ENCODE measurements at regions not wholly inside any gene's neighbourhood (a gene's known extent, or its start where the extent isn't known, plus 50 kb on each side); places are given as distances from the start of the nearest gene placed in this dataset.
"Not testable (repeated sequence)": the region's sequence is repeated elsewhere in the genome, so short reads cannot be mapped to it uniquely, and the experiment has no call there.

DNA sequence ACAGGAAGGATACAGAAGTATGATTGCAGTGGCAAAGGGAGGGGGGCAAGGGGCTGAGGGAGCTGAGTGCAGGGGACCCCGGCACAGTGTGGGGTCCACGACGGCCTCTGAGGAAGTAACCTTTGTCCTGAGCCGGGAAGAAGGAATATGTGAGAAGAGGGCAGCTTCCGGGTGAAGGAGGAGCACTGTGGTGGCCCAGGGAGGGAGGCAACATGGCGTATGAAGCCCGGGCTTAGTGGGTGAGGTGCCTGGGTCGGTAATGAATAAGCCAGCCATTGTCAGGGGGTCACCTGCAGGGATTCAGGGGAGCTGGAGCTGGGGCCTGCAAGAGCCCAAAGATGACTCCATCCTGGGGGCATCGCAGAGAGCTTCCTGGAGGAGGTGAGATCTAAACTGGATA is 200.4 kb downstream of the FOXD2 start:
- DNase-seq = no peak

DNA sequence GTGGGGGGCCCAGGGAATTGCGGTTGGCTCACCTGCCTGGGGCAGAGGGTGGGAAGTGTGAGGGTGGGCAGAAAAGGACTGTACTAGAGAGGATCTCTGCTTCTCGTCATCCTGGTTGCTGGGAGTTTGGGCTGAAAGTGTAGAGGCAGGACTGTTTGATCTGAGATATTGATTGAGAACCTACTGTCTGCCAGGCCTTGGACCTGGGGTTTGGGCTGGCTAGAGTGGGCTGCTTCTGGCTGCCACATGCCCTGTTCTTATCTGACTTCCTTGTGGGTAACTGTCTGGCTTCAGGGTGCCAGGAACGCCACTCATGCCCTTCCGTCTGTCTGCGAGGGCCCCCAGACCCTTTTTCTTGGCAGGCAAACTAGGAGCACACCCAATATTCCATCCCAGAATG is 200.9 kb downstream of the FOXD2 start:
- no peak for DNase-seq

DNA sequence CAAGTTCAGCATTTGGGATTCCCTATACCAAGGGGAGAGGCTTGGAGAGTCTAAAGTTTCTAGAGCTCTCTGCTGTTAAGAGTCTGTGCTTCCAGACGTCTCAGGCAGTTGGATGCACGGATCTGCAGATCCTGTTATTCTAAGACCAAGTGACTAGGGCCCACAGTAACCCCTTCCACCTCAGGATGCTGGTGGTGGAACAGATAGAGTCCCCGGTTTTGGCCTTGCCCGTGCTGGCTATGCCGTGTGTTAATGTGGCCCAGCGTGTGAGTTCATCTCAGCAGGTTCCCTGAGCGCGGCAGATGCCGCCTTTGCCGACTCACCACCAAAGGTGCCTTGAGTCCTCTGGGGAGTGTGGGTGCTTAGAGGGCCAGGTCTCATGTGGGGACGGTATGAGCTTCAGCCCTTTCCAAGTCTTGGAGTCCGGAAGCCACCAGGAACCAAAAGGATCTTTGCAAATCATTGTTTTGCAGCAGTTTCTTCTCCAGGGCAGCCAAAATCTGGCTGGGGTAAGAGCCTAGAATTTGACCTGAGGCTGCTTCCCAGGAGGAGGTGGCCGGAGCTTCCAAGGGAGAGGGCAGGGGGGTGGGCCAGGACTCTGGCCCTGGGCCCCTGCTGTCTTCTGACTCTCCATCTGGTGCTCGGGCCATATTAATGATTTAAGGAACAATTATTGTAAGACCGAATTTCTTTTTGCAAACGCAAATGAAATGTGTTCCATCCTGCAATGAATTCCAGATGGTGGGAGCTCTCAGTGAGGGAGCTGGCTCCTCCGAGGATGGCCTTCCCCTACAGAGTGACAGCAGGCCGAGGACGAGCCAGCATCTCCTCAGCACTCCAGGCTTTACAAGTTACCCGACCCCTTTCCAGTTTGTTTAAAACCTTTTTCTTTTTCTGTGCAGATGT is 205.7 kb downstream of the FOXD2 start:
- DNase-seq = no peak

DNA sequence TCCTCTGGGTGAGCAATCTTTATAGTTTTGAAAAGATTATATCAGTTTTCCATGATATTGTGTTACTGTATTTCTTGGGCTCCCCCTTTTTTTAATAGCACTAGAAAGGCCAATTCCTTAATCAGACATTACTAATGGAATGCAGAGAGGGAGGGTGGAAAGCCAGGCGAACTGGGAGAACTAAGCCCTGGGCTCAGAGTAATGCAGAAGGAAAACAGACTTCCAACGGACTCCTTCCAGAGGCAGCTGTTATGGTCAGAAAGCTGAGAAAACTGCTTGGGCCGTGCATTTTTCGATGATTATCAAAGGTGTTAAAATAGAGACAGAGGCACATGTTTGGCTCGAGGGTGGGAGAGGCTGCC is 206.3 kb downstream of the FOXD2 start:
- DNase-seq = no peak

DNA sequence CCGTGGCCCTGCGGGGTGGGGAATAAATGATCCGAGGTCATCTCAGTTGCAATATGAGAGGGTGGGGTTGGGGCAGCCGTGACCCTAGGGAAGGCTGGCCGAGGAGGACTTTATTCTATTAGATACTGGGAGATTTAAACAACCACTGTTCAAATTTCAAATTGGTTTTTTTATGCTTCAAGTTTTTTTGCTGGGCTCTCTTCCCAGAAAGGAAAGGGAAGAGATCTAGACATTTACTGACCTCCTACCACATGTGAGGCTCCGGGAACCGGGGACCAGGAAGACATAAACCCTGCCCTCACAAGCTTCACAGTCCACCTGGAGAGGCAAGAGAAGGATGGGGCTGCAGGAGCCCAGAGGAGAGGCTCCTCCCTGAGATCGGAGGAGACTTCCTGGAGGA is 207.3 kb downstream of the FOXD2 start:
- DNase-seq = no peak

DNA sequence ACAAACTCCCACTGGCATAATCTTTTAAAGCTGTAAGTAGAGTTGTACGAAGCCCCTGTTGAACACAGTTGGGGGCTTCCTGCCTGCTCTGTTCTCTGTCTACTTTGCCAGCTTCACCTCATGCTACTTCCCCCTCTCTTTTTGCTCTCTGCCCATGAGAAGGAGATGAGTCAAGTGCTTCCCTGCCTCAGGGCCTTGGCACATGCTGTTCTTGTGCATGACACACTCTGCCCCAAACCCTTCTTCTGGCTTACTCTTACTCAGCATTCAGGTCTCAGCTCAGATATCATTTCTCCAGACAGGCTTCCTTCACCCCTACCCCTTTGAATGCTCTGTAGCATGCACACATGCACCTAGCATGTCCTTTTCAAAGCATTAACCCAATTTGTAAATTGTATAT is 208.8 kb downstream of the FOXD2 start:
- DNase-seq = no peak

DNA sequence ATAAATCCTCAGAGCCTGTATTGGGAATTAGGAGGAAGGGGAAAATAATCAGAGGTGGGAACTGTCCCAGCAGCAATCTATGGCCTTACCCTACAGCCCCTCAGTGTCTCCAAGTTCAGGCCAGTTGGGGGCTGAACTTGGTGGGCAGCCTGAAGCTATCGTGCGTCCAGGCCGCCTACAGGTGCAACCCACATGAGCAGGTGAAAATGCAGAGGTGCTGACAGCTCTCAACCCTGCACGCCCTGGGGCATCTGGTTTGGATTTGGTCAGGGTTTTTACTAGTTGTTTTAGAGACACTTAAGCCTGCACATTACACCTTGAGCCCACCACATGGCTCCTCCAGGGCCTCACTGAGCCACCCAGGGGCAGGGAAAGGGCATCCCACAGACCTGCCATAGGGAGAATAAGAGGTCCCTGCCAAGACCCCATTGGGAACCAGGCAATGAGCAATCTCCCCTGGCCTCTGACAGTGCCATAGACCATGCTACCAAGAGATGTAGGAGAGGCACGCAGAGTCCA is 209.5 kb downstream of the FOXD2 start:
- DNase-seq = no peak

DNA sequence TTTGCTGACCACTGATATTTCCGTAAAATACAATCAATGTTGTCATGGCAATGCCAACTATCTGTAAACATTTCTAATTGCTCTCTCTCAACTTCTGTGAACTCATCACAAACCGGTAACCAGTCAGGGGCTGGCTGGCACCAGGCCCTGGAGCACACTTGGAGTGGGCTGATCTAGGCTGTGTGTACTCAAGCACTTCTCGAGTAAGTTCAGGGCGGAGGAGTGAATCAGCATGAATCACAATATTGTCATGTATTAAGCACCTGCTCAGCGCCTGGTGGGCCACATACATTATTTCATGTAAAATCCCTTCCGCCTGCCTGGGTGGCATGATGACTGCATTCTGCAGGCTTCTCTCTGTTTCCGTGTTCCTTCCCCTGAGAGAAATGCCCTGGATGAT is 212.4 kb downstream of the FOXD2 start:
- no peak for DNase-seq

DNA sequence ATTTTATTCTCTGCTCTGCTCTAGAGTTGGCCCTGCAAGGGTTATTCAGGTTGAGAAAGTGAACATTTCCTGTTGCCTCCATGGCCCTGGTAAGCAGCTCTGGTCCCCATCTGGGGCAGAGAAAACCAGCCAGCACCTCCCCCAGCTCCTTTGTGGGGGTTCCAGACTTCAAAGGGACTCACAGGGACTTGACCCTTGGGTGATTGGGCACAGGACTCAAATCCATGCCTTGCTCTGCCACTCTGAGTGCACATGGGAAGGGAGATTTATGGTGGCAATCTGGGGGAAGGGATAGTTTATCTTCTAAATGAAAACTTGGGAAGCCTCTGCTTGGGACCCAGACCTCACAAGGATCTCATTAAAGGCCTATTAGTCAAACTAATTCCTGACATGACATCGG is 212.8 kb downstream of the FOXD2 start:
- no peak for DNase-seq

DNA sequence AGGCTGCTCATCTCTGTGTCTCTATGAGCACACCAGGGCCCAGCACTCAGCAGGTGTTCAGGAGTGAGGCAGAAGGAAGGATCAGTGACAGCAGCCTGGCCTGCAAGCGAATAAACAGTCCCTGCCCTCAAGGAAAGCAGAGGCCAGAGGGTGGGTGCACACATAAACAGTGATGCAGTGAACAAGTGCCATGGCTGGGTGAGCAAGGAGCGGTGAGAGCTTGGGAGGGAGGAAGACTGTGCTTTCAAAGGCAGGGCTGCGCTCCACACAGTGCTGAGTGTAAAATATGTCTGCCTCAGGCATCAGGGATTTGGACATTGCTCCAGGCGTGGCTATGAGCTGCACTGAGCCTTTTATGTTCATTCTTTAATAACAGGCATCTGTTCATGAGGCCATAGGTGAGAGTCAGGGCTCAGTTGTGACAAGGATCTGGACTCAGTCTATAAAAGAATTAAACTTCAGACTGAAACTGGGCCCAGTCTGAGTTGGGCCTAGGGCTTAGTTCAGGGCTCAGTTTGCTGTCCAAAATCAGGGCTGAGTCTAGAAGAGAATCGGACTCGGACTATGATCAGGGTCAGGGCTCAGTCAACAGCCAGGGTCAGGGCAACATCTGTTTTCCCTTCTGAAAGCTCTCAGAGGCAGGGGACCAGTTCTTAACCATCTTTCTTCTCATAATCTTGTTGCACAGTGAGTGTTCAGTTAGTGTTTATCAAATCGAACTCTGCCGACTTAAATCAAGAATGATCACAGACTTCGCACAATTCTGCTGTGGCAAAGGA is 213.7 kb downstream of the FOXD2 start:
- DNase-seq = no peak

DNA sequence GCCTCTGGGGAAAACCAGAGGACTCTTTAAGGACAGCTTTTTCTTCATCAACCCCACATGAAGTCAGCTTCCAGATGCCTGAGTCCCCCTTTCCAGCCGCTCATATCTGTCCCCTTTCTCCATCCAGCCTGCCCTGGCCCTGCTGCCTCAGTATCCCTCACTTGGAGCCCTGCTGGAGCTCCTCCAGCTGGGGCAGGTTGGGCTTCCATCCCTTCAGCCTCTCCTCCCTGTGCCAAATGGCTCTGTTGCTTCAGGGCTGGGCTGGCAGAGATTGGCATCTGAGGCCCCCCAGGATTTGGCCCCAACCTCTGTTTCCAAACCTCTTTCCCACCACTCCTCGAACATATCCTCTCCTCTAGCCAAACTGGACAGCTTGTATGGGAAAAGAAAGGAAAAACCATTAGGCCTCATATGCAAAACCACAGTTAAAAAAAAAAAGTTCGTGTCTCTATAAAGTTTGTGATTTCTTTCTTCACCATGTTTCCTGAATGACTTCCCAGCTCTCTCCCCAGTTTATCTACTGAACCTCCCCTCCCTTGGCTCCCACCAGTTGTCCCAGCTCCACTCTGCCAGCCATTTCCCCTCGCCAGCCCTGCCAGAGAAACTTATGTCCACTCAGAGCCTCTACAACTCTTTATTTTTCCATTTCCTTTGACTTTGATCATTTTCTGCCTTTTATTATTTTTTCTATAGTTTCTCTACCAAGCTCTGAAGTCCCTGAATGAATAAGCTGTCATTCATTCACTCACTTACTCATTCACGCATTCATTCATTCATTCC is 217.9 kb downstream of the FOXD2 start:
- DNase-seq = no peak

DNA sequence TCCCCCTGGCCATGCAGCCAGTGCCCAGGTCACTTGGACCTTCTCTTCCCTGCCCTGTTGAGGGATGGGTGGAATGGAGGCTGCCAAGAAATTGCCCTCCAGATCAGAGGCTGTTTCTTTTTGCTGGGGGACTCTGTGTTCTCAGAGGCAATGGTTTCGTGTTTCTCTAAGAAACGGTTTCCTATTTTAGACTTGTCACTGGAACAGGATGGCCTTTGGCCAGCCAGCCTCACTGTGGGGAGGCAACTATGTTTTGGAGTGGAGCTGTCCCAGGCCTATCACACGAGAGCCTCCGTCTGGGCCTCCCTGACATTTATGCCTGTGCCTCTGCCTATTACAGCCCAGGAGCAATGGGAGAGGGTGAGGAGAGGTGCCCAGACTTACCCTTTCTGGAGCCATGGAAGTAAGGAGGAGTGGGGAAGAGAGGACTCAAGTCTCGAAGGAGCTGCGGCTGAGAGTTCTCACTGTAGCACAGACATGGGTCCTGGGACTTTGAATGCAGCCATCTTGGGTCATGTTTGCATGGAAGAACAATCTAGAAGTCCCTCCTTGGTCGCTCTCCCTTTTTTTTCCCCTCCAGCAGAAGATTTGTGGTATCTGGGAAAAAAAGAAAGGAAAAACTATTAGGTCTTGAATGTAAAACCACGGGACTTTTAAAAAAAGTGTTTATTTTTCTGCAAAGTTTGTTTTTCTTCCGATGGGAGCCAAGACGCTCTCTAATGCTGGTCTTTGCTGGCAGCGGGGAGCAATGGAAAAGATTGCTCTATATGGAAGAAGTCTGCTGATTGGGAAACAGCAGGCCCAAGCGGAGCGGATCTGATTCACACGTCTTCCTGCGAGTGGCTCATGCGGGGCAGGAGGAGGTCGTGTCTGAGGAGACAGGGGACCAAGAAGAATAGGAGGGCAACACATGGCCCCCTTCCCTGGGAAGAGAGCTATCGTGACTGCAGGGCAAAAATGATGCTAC is 219.2 kb downstream of the FOXD2 start:
- DNase-seq = no peak

DNA sequence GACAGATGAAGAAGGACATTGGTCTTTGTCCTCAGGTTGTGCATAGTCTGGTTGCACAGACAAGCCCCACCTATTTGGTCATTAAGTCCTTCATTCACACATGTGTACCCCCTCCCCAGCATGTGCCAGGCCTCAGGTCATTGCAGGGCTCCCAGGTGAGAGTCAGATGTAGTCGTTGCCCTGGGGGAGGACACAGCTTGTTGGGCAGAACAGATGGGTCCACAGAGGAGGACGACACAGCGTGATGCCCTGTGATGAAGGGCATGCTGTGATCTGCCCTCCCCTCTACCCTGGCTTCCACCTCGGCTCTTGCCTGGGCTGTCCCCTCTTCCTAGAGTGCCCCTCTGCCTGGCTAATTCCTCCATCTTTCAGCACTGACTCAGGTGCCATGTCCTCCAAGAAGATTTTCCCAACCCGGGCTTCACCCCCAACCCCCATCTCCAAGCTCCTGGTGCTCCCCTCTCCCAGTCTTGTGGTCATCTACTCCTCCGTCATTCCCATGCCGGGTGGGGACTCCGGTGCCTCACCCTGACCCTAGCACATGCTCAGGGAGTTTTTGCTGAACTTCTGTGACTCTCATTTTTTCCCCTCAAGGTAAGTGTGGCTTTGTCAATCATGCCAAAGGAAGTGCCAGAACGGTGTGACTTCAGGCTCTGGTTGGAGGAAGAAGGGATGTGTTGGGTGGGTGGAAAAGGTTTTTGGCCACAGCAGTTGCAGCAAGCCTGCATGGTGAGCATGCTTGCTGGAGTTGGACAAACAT is 220.5 kb downstream of the FOXD2 start:
- DNase-seq = no peak

DNA sequence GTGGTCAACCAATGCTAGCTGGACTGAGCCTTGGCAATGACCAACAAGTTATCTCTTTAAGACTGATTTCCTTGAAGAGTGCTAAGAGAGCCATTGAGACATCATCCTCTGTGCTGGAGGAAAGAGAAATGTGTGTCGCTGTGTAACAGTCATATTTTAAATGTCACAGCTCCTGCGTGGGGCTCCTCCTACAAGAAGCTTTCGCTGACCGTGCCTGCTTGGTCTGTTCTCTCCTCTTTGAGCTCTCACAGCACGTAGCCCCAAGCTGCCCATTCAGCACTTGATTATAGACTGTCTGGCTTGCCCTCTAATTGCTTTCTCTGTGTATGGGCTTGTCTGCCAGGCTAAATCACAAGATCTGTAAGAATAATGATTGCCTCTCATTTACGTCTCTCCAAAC is 221.3 kb downstream of the FOXD2 start:
- no peak for DNase-seq

DNA sequence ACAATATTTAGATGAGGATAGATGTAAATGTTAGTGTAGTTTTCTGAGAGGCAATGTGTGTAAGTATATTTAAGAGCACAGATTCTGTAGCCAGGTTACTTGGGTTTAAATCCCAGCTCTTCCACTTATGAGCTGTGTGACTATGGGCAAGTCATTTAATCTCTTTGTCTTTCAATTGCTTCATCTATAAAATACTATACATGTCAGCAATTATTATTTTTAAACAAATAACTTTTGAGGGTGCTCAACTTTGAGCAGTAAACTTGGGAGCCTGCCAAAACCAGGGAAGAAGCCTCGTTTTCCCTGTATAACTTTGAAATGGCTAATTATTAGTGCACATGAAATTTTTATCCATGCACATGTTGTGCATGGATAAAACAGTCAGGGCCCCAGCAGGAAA is 222.8 kb downstream of the FOXD2 start:
- no peak for DNase-seq

DNA sequence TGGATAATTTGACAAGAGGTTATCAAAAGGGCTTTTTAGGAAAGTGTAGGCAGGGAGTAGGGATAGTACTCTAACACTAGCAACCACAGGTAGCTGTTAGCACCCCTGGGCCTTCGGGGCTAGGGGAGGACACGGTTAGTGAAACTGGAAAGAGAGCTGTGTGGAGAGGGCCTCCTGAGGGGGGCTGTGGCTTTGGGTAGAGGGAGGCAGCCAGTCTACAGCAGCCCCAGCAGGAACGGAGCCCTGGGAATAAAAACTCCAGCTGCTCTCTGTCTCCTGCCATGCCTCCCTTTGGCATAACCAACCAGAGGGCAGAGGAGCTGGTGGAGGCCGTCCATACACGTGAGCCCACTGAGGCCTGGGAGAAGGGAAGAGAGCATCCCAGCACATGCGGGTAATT is 223.2 kb downstream of the FOXD2 start:
- no peak for DNase-seq

DNA sequence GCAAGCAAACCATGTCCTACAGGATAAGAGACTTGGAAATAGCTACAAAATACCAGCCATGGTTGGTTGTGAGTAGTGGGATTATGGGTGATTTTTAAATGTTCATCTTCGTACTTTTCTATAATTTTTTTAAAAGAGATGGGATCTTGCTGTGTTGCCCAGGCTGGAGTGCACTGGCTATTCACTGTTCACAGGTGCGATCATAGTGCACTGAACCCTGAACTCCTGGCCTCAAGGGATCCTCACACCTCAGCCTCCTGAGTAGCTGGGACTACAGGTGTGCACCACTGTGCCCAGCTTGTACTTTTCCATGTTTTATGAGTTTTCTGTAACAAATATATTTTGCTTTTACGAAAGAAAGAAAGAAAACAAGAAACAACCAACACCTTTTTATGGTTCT is 224.2 kb downstream of the FOXD2 start:
- no peak for DNase-seq

DNA sequence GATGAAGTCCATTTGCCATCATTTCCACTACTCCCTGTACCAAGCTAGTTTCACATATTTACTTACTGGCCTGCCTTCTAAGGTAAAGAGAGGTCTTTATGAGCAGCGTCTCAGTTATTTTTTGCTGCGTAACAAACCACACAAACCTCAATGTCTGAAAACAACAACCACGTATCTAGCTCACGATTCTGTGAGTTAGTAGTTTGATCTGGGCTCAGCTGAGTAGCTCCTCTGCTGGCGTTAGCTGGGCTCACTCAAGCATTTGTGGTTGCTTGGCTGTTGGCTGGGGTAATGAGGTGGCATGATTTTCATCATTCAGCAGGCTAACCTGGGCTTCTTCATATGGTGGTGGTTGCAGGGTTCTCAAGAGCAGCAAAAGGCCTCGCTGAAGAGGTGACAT is 225.4 kb downstream of the FOXD2 start:
- peak; percentile 48 for DNase-seq

DNA sequence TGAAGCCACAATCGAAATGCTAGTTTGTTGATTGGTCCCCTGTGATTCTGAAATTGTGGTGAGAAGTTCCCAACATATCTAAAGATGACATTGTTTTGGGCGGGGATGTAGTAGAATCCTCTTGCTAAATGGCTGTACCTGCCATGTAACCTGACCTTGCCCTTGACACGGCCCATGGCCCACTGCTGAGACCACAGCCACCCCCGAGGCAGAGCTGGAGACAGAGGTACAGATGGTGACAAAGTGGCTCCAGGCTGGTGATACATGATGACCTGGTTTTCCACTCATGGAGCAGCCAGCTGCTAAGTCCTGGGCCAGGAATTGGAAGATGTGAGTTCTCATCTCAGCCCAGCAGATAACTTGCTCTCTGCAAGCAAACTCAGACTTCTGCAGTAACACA is 226.5 kb downstream of the FOXD2 start:
- no peak for DNase-seq

DNA sequence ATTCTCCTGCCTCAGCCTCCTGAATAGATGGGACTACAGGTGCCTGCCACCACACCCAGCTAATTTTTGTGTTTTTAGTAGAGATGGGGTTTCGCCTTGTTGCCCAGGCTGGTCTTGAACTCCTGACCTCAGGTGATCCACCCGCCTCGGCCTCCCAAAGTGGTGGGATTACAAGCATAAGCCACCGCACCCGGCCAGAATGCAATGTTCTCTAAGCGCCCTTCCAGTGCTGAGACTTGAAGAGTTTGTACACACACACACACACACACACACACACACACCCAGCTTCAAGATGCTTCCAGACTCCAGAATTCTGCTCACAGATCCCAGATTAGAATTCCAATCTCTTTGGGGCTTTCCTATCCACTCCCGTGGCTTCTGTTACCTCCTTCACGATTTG is 227.1 kb downstream of the FOXD2 start:
- DNase-seq = not testable (repeated sequence)

DNA sequence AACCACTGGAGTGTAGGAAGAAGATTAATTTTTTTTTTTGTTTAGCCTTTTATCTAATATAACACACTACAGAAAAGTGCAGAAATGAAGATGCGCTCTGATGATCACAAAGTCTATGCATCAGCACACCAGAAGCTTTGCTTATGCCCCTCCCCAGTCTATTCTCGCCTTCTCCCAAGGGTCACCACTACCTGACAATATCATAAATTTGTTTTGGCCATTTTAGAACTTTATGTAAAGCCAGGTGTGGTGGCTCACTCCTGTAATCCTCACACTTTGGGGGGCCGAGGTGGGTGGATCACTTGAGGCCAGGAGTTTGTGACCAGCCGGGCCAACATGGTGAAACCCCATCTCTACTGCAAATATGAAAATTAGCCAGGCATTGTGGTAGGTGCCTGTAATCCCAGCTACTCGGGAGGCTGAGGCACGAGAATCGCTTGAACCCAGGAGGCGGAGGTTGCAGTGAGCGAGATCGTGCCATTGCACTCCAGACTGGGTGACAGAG is 231.3 kb downstream of the FOXD2 start:
- no peak for DNase-seq

Data from activated CD4-positive, alpha-beta T cell treated with anti-CD3 and anti-CD28 coated beads, Interleukin-2, Interleukin-6, amounts not matched to agents 100 ng/mL and 50 ng/mL, durations not matched to agents 16 hours and 8 hours (primary cell).